HG03565 (cell line): ENCODE measurements at regions not wholly inside any gene's neighbourhood (a gene's known extent, or its start where the extent isn't known, plus 50 kb on each side); places are given as distances from the start of the nearest gene placed in this dataset.

Source experiments
- ATAC-seq: cut with Tn5 transposase; IDR thresholded peaks from one replicate; pipeline ENCODE4 v1.9.1; 2021; ENCODE audit warnings: mild to moderate bottlenecking, moderate library complexity; ENCODE audit not compliant: unreplicated experiment

- no peak for ATAC-seq
Measured at GRCh38 chr11:116482716-116483115, 290.1 kb downstream of the BUD13 start.

GRCh38 chr11:116481126-116481675, 291.6 kb downstream of the BUD13 start:
- no peak for ATAC-seq

GRCh38 chr11:116478669-116479668, 293.8 kb downstream of the BUD13 start:
- no peak for ATAC-seq

- no peak for ATAC-seq
Measured at GRCh38 chr11:116478205-116478604, 294.6 kb downstream of the BUD13 start.

- no peak for ATAC-seq
Measured at GRCh38 chr11:116473790-116474346, 298.9 kb downstream of the BUD13 start.

GRCh38 chr11:116473206-116473769, 299.5 kb downstream of the BUD13 start:
- ATAC-seq: no peak

GRCh38 chr11:116472651-116473050, 300.1 kb downstream of the BUD13 start:
- ATAC-seq: no peak

GRCh38 chr11:116471608-116472256, 301.1 kb downstream of the BUD13 start:
- ATAC-seq: no peak

GRCh38 chr11:116468699-116469098, 304.1 kb downstream of the BUD13 start:
- no peak for ATAC-seq

GRCh38 chr11:116467823-116468222, 305.0 kb downstream of the BUD13 start:
- no peak for ATAC-seq

- no peak for ATAC-seq
Measured at GRCh38 chr11:116466801-116467200, 306.0 kb downstream of the BUD13 start.

GRCh38 chr11:116466191-116466590, 306.6 kb downstream of the BUD13 start:
- ATAC-seq: no peak

- no peak for ATAC-seq
Measured at GRCh38 chr11:116465056-116465455, 307.7 kb downstream of the BUD13 start.

GRCh38 chr11:116461789-116462188, 311.0 kb downstream of the BUD13 start:
- ATAC-seq: no peak

- no peak for ATAC-seq
Measured at GRCh38 chr11:116460156-116460920, 312.4 kb downstream of the BUD13 start.

- ATAC-seq: no peak
Measured at GRCh38 chr11:116459185-116460045, 313.4 kb downstream of the BUD13 start.

- ATAC-seq: no peak
Measured at GRCh38 chr11:116458546-116458945, 314.2 kb downstream of the BUD13 start.

GRCh38 chr11:116457336-116458007, 315.3 kb downstream of the BUD13 start:
- no peak for ATAC-seq

- no peak for ATAC-seq
Measured at GRCh38 chr11:116454951-116455350, 317.8 kb downstream of the BUD13 start.
